ENCODE measurements at regions not wholly inside any gene's neighbourhood (a gene's known extent, or its start where the extent isn't known, plus 50 kb on each side); places are given as distances from the start of the nearest gene placed in this dataset.

- no peak for TF ChIP-seq CTBP2 (IDR thresholded peaks at IDR 0.05; ENCODE audit: borderline replicate concordance, insufficient read depth, insufficient read length, low read length)
- no peak for TF ChIP-seq MAFK (IDR thresholded peaks at IDR 0.05; ENCODE audit: low read depth, low read length)
- TF ChIP-seq CTCF (IDR thresholded peaks at IDR 0.05; ENCODE audit: control extremely low read depth in 1 of 3, insufficient read depth in 1 of 3, low read depth in 1 of 3, low read length in 3 of 3) = no peak
- no peak for TF ChIP-seq CEBPB (IDR thresholded peaks at IDR 0.05; ENCODE audit: low read depth, low read length)
- no peak for TF ChIP-seq POLR2A (IDR thresholded peaks at IDR 0.05; ENCODE audit: control extremely low read depth in 1 of 2, low read depth in 2 of 2, low read length in 2 of 2)
- TF ChIP-seq SP1 (IDR thresholded peaks at IDR 0.05; ENCODE audit: low read depth, low read length) = no peak
- TF ChIP-seq MAX (IDR thresholded peaks at IDR 0.05) = no peak
- no peak for TF ChIP-seq CHD2 (IDR thresholded peaks at IDR 0.05; ENCODE audit: low read length)
- no peak for TF ChIP-seq GABPA (IDR thresholded peaks at IDR 0.05; ENCODE audit: borderline replicate concordance, insufficient read depth, low read length)
- no peak for TF ChIP-seq SIN3A (conservative IDR thresholded peaks at IDR 0.05 in 1 of 2, IDR thresholded peaks at IDR 0.05 in 1 of 2; ENCODE audit: low read depth in 1 of 2, low read length in 2 of 2)
Observed at GRCh38 chr5:25764733-25765132, 1120.0 kb upstream of the CDH10 start.

Measured in H1 (cell line).